ENCODE measurements at regions not wholly inside any gene's neighbourhood (a gene's known extent, or its start where the extent isn't known, plus 50 kb on each side); places are given as distances from the start of the nearest gene placed in this dataset.

GRCh38 chr7:85285527-85285926, 98.7 kb upstream of the SEMA3D start:
- no peak overlapping the region for H3K27ac ChIP-seq (replicated peaks)
- no peaks in the 10 kb centered on the region for H3K27me3 ChIP-seq (ENCODE audit: insufficient read depth, poor library complexity, severe bottlenecking)
- no peak overlapping the region for H3K4me3 ChIP-seq (replicated peaks; ENCODE audit: insufficient read depth, low read length)
- no peak for DNase-seq (ENCODE audit: low read depth in 1 of 2, low spot score in 1 of 2)
- TF ChIP-seq POLR2AphosphoS5 (IDR thresholded peaks at IDR 0.05; ENCODE audit: low read depth) (no peak), SPI1 (IDR thresholded peaks at IDR 0.05; ENCODE audit: borderline replicate concordance, low read depth) (no peak), GABPA (IDR thresholded peaks at IDR 0.05; ENCODE audit: low read depth) (no peak), CTCF (IDR thresholded peaks at IDR 0.05; ENCODE audit: insufficient read depth, low read length) (no peak), REST (IDR thresholded peaks at IDR 0.05; ENCODE audit: insufficient replicate concordance, low read depth) (no peak)

GRCh38 chr7:85275204-85275603, 88.3 kb upstream of the SEMA3D start:
- DNase-seq (ENCODE audit: low read depth in 1 of 2, low spot score in 1 of 2) = no peak
- Histone ChIP-seq H3K27ac (replicated peaks) (no peak overlapping the region), H3K4me3 (replicated peaks; ENCODE audit: insufficient read depth, low read length) (no peak overlapping the region), H3K27me3 (ENCODE audit: insufficient read depth, poor library complexity, severe bottlenecking) (no peaks in the 10 kb centered on the region)
- TF ChIP-seq REST (IDR thresholded peaks at IDR 0.05; ENCODE audit: insufficient replicate concordance, low read depth) (no peak), GABPA (IDR thresholded peaks at IDR 0.05; ENCODE audit: low read depth) (no peak), POLR2AphosphoS5 (IDR thresholded peaks at IDR 0.05; ENCODE audit: low read depth) (no peak), SPI1 (IDR thresholded peaks at IDR 0.05; ENCODE audit: borderline replicate concordance, low read depth) (no peak), CTCF (IDR thresholded peaks at IDR 0.05; ENCODE audit: insufficient read depth, low read length) (no peak)

GRCh38 chr7:85274454-85274853, 87.6 kb upstream of the SEMA3D start:
- H3K4me3 ChIP-seq (replicated peaks; ENCODE audit: insufficient read depth, low read length) = no peak overlapping the region
- no peak for TF ChIP-seq REST (IDR thresholded peaks at IDR 0.05; ENCODE audit: insufficient replicate concordance, low read depth)
- no peak for TF ChIP-seq GABPA (IDR thresholded peaks at IDR 0.05; ENCODE audit: low read depth)
- TF ChIP-seq POLR2AphosphoS5 (IDR thresholded peaks at IDR 0.05; ENCODE audit: low read depth) = no peak
- no peak for TF ChIP-seq SPI1 (IDR thresholded peaks at IDR 0.05; ENCODE audit: borderline replicate concordance, low read depth)
- TF ChIP-seq CTCF (IDR thresholded peaks at IDR 0.05; ENCODE audit: insufficient read depth, low read length) = no peak
- DNase-seq (ENCODE audit: low read depth in 1 of 2, low spot score in 1 of 2) = no peak
- H3K27me3 ChIP-seq (ENCODE audit: insufficient read depth, poor library complexity, severe bottlenecking) = no peaks in the 10 kb centered on the region
- no peak overlapping the region for H3K27ac ChIP-seq (replicated peaks)

Data from HL-60 (cell line).